ENCODE measurements at regions not wholly inside any gene's neighbourhood (a gene's known extent, or its start where the extent isn't known, plus 50 kb on each side); places are given as distances from the start of the nearest gene placed in this dataset.

DNA sequence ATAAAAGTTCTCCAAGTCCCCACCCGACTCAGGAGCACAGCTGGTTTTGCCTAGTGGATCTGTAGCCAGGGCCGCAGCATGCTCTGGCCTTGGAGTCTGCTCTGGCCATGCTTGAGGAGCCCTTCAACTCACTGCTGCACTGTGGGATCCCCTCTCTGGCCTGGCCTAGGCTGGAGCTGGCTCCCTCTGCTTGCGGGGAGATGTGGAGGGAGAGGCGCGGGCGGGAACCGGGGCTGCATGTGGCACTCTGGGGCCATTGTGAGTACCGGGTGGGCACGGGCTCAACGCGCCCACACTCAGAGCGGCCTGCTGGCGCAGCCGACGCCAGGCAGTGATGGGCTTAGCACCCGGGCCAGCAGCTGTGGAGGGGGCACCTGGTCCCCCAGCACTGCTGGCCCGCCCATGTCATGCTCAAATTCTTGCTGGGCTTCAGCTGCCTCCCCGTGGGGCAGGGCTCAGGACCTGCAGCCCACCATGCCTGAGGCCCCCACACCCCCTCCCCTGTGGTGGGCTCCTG, 57.0 kb upstream of the ATP12A start:
- TF ChIP-seq, protein P1, sequence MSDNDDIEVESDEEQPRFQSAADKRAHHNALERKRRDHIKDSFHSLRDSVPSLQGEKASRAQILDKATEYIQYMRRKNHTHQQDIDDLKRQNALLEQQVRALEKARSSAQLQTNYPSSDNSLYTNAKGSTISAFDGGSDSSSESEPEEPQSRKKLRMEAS (IDR thresholded peaks at IDR 0.05) = no peak
- TF ChIP-seq EGR1 (IDR thresholded peaks at IDR 0.05) = no peak
- TF ChIP-seq ZBTB7A (IDR thresholded peaks at IDR 0.05; ENCODE audit: low read depth) = no peak
- TF ChIP-seq FOXM1 (IDR thresholded peaks at IDR 0.05; ENCODE audit: borderline replicate concordance, low read depth) = no peak
